ENCODE measurements at regions not wholly inside any gene's neighbourhood (a gene's known extent, or its start where the extent isn't known, plus 50 kb on each side); places are given as distances from the start of the nearest gene placed in this dataset.

DNA sequence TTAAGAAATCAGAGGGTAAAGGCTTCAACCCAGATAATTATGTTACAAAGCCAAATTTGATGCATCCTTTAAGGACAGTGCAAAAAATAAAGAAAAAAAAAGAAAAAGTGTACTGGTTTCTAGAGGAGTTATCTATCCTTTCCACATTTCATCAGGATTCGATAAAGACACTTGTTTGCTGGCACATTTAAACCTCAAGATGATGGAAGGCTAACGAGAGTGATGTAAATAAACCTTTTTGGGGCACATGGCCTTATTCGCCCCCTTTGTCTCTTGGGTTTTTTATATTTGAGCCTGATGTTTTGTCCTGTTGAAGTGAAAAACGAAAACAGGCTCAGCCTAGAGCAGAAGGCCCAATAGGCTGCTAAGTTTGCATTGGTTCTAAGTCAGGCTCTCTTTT lies 416.5 kb downstream of the TAF11L14 start:
- Histone ChIP-seq H4K91ac (ENCODE audit: insufficient read depth, low read depth, low read length) (no peak overlapping the region), H3K9me1 (ENCODE audit: insufficient read depth, low read length) (no peaks in the 10 kb centered on the region), H3K9me3 (ENCODE audit: control insufficient read depth, insufficient read depth, low read length) (no peaks in the 10 kb centered on the region), H4K5ac (ENCODE audit: low read depth, low read length) (no peak overlapping the region), H3K9ac (ENCODE audit: low read depth, low read length) (no peak overlapping the region), H3K36me3 (ENCODE audit: control insufficient read depth, insufficient read depth, low read length) (no peaks in the 10 kb centered on the region), H3K23ac (ENCODE audit: low read depth, low read length) (no peak overlapping the region), H3K4me1 (ENCODE audit: control insufficient read depth, insufficient read depth, low read length) (no peaks in the 10 kb centered on the region), H2AK5ac (ENCODE audit: low read depth, low read length) (no peak overlapping the region), H3K27ac (ENCODE audit: insufficient read depth, low read length) (no peak overlapping the region), H3K18ac (ENCODE audit: low read depth, low read length) (no peak overlapping the region), H3K4me3 (ENCODE audit: insufficient read depth, low read depth, low read length) (no peak overlapping the region), H2BK120ac (ENCODE audit: low read depth, low read length) (no peak overlapping the region), H3K4ac (ENCODE audit: low read depth, low read length) (no peak overlapping the region), H3K27me3 (ENCODE audit: control insufficient read depth, insufficient read depth, low read length) (no peaks in the 10 kb centered on the region), H3K56ac (ENCODE audit: extremely low read depth, insufficient read depth, low read length) (no peak overlapping the region), H2BK20ac (ENCODE audit: low read depth, low read length) (no peak overlapping the region), H3K79me1 (ENCODE audit: low read depth in 1 of 2, low read length in 2 of 2) (no peaks in the 10 kb centered on the region), H3K4me2 (ENCODE audit: low read depth, low read length) (no peak overlapping the region), H4K8ac (ENCODE audit: low read depth in 2 of 2, low read length in 2 of 2) (no peak overlapping the region), H3K14ac (replicated peaks; ENCODE audit: low read depth, low read length) (no peak overlapping the region), H4K20me1 (ENCODE audit: insufficient read depth, low read length) (no peaks in the 10 kb centered on the region), H2BK5ac (ENCODE audit: low read depth, low read length, poor library complexity, severe bottlenecking) (no peak overlapping the region), H2AK9ac (replicated peaks; ENCODE audit: low read depth, low read length, poor library complexity) (no peak overlapping the region), H2AFZ (replicated peaks; ENCODE audit: low read length, poor library complexity) (no peak overlapping the region), H2BK15ac (ENCODE audit: low read depth, low read length) (no peak overlapping the region)
- 33% methylated on average over 1 of the region's 4 CpGs; no CpG with 5 or more reads in 1 of the 2 experiments for WGBS, 2 experiments (ENCODE audit: extremely low coverage in 2 of 2, insufficient read length in 1 of 2)
- dilution Hi-C loops (cut with HindIII; ENCODE audit: low sequenced_read_pairs, unreplicated experiment) (no loop called here), in situ Hi-C loops (cut with MboI; ENCODE audit: low sequenced_read_pairs) (no loop called here), intact Hi-C loops (cut with micrococcal nuclease) (no loop called here)
- no peak for ATAC-seq (ENCODE audit: low read depth)
- DNase-seq, result no peak
- ChIA-PET POLR2A (ENCODE audit: unreplicated experiment) (no interaction called here), CTCF (no interaction called here)
- no peak for TF ChIP-seq BHLHE40 (IDR thresholded peaks at IDR 0.05; ENCODE audit: low read depth, low read length)
- no peak for TF ChIP-seq MAFK (IDR thresholded peaks at IDR 0.05; ENCODE audit: low read depth, low read length)
- TF ChIP-seq, protein P1, sequence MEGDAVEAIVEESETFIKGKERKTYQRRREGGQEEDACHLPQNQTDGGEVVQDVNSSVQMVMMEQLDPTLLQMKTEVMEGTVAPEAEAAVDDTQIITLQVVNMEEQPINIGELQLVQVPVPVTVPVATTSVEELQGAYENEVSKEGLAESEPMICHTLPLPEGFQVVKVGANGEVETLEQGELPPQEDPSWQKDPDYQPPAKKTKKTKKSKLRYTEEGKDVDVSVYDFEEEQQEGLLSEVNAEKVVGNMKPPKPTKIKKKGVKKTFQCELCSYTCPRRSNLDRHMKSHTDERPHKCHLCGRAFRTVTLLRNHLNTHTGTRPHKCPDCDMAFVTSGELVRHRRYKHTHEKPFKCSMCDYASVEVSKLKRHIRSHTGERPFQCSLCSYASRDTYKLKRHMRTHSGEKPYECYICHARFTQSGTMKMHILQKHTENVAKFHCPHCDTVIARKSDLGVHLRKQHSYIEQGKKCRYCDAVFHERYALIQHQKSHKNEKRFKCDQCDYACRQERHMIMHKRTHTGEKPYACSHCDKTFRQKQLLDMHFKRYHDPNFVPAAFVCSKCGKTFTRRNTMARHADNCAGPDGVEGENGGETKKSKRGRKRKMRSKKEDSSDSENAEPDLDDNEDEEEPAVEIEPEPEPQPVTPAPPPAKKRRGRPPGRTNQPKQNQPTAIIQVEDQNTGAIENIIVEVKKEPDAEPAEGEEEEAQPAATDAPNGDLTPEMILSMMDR (conservative IDR thresholded peaks at IDR 0.05; ENCODE audit: low read depth, low read length), result no peak
- no peak for TF ChIP-seq CHD1 (IDR thresholded peaks at IDR 0.05; ENCODE audit: low read depth, low read length)
- TF ChIP-seq, protein P2, sequence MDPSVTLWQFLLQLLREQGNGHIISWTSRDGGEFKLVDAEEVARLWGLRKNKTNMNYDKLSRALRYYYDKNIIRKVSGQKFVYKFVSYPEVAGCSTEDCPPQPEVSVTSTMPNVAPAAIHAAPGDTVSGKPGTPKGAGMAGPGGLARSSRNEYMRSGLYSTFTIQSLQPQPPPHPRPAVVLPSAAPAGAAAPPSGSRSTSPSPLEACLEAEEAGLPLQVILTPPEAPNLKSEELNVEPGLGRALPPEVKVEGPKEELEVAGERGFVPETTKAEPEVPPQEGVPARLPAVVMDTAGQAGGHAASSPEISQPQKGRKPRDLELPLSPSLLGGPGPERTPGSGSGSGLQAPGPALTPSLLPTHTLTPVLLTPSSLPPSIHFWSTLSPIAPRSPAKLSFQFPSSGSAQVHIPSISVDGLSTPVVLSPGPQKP (IDR thresholded peaks at IDR 0.05; ENCODE audit: borderline replicate concordance, low read depth, low read length), result no peak
- TF ChIP-seq NFE2L2 (IDR thresholded peaks at IDR 0.05; ENCODE audit: low read depth, low read length), result no peak
- no peak for TF ChIP-seq RCOR1 (IDR thresholded peaks at IDR 0.05; ENCODE audit: insufficient replicate concordance, low read length)
- no peak for TF ChIP-seq CEBPB (IDR thresholded peaks at IDR 0.05; ENCODE audit: low read depth, low read length)
- TF ChIP-seq MXI1 (IDR thresholded peaks at IDR 0.05; ENCODE audit: borderline replicate concordance, low read depth, low read length), result no peak
- BruUV-seq (replicated peaks), result no TSS peak

All from IMR-90 (cell line).